ENCODE measurements at regions not wholly inside any gene's neighbourhood (a gene's known extent, or its start where the extent isn't known, plus 50 kb on each side); places are given as distances from the start of the nearest gene placed in this dataset.

GRCh38 chr22:47248925-47249324 is 486.5 kb downstream of the TBC1D22A start:
- no peak for DNase-seq
- Mint-ChIP-seq H3K9me3 (no peaks in the 10 kb centered on the region), H3K4me3 (no peak overlapping the region), H3K27ac (no peak overlapping the region), H3K4me1 (no peaks in the 10 kb centered on the region), H3K36me3 (ENCODE audit: low read depth) (no peaks in the 10 kb centered on the region), H3K27me3 (peaks cover 6% of the 10 kb centered on the region)
- POLR2A ChIA-PET, result no interaction called here
- CTCF ChIA-PET, result no interaction called here

GRCh38 chr22:47247579-47248240 is 485.3 kb downstream of the TBC1D22A start:
- Mint-ChIP-seq H3K4me1 (no peaks in the 10 kb centered on the region), H3K27me3 (peaks cover 3% of the 10 kb centered on the region), H3K4me3 (no peak overlapping the region), H3K27ac (no peak overlapping the region), H3K36me3 (ENCODE audit: low read depth) (no peaks in the 10 kb centered on the region), H3K9me3 (no peaks in the 10 kb centered on the region)
- CTCF ChIA-PET, result no interaction called here
- no peak for DNase-seq
- POLR2A ChIA-PET, result no interaction called here

GRCh38 chr22:47245786-47246185 is 483.3 kb downstream of the TBC1D22A start:
- Mint-ChIP-seq H3K9me3 (no peaks in the 10 kb centered on the region), H3K36me3 (ENCODE audit: low read depth) (no peaks in the 10 kb centered on the region), H3K4me3 (no peak overlapping the region), H3K27ac (no peak overlapping the region), H3K4me1 (no peaks in the 10 kb centered on the region), H3K27me3 (peaks cover 6% of the 10 kb centered on the region)
- ChIA-PET POLR2A (no interaction called here), CTCF (no interaction called here)
- DNase-seq, result no peak

- no peaks in the 10 kb centered on the region for H3K9me3 Mint-ChIP-seq
- H3K4me1 Mint-ChIP-seq, result no peaks in the 10 kb centered on the region
- H3K27me3 Mint-ChIP-seq, result peaks cover 6% of the 10 kb centered on the region
- H3K36me3 Mint-ChIP-seq (ENCODE audit: low read depth), result no peaks in the 10 kb centered on the region
- H3K27ac Mint-ChIP-seq, result no peak overlapping the region
- DNase-seq, result no peak
- CTCF ChIA-PET, result no interaction called here
- POLR2A ChIA-PET, result no interaction called here
- H3K4me3 Mint-ChIP-seq, result no peak overlapping the region
Measured at GRCh38 chr22:47245286-47245685, 482.8 kb downstream of the TBC1D22A start.

GRCh38 chr22:47240116-47240515 is 477.7 kb downstream of the TBC1D22A start:
- peaks cover 6% of the 10 kb centered on the region for H3K27me3 Mint-ChIP-seq
- CTCF ChIA-PET, result interaction anchor here (0.7 kb wide), 1 partner anchor 419 kb away, joined by 3 read pairs; no protein-coding TSS in a partner anchor
- no peaks in the 10 kb centered on the region for H3K4me1 Mint-ChIP-seq
- H3K4me3 Mint-ChIP-seq, result no peak overlapping the region
- POLR2A ChIA-PET, result no interaction called here
- no peak for DNase-seq
- no peak overlapping the region for H3K27ac Mint-ChIP-seq
- H3K9me3 Mint-ChIP-seq, result no peaks in the 10 kb centered on the region
- no peaks in the 10 kb centered on the region for H3K36me3 Mint-ChIP-seq (ENCODE audit: low read depth)

GRCh38 chr22:47239474-47239860 is 477.0 kb downstream of the TBC1D22A start:
- no peak for DNase-seq
- CTCF ChIA-PET, result no interaction called here
- no peak overlapping the region for H3K4me3 Mint-ChIP-seq
- no peak overlapping the region for H3K27ac Mint-ChIP-seq
- no peaks in the 10 kb centered on the region for H3K9me3 Mint-ChIP-seq
- POLR2A ChIA-PET, result no interaction called here
- no peaks in the 10 kb centered on the region for H3K4me1 Mint-ChIP-seq
- no peaks in the 10 kb centered on the region for H3K36me3 Mint-ChIP-seq (ENCODE audit: low read depth)
- H3K27me3 Mint-ChIP-seq, result peaks cover 6% of the 10 kb centered on the region

- no peaks in the 10 kb centered on the region for H3K9me3 Mint-ChIP-seq
- POLR2A ChIA-PET, result no interaction called here
- no peak overlapping the region for H3K27ac Mint-ChIP-seq
- no peak for DNase-seq
- H3K4me3 Mint-ChIP-seq, result no peak overlapping the region
- H3K36me3 Mint-ChIP-seq (ENCODE audit: low read depth), result no peaks in the 10 kb centered on the region
- H3K27me3 Mint-ChIP-seq, result peaks cover 6% of the 10 kb centered on the region
- CTCF ChIA-PET, result interaction anchor here (0.8 kb wide), 1 partner anchor 953 kb away, joined by 3 read pairs; no protein-coding TSS in a partner anchor
- H3K4me1 Mint-ChIP-seq, result no peaks in the 10 kb centered on the region
Measured at GRCh38 chr22:47238690-47239473, 476.4 kb downstream of the TBC1D22A start.

GRCh38 chr22:47237890-47238480 is 475.5 kb downstream of the TBC1D22A start:
- ChIA-PET POLR2A (no interaction called here), CTCF (interaction anchor here (0.8 kb wide), 1 partner anchor 954 kb away, joined by 3 read pairs; no protein-coding TSS in a partner anchor)
- no peaks in the 10 kb centered on the region for H3K36me3 Mint-ChIP-seq (ENCODE audit: low read depth)
- DNase-seq, result no peak
- H3K27me3 Mint-ChIP-seq, result peaks cover 4% of the 10 kb centered on the region
- peaks cover 4% of the 10 kb centered on the region for H3K9me3 Mint-ChIP-seq
- H3K27ac Mint-ChIP-seq, result no peak overlapping the region
- no peaks in the 10 kb centered on the region for H3K4me1 Mint-ChIP-seq
- H3K4me3 Mint-ChIP-seq, result no peak overlapping the region

GRCh38 chr22:47236718-47237117 is 474.3 kb downstream of the TBC1D22A start:
- no peak for DNase-seq
- ChIA-PET POLR2A (no interaction called here), CTCF (no interaction called here)
- Mint-ChIP-seq H3K4me3 (no peak overlapping the region), H3K9me3 (peaks cover 4% of the 10 kb centered on the region), H3K36me3 (ENCODE audit: low read depth) (no peaks in the 10 kb centered on the region), H3K4me1 (no peaks in the 10 kb centered on the region), H3K27me3 (no peaks in the 10 kb centered on the region), H3K27ac (no peak overlapping the region)

GRCh38 chr22:47236161-47236560 is 473.7 kb downstream of the TBC1D22A start:
- Mint-ChIP-seq H3K4me3 (no peak overlapping the region), H3K36me3 (ENCODE audit: low read depth) (no peaks in the 10 kb centered on the region), H3K4me1 (no peaks in the 10 kb centered on the region), H3K27ac (no peak overlapping the region), H3K27me3 (no peaks in the 10 kb centered on the region), H3K9me3 (peaks cover 4% of the 10 kb centered on the region)
- DNase-seq, result no peak
- CTCF ChIA-PET, result no interaction called here
- POLR2A ChIA-PET, result no interaction called here

GRCh38 chr22:47233316-47234243 is 471.1 kb downstream of the TBC1D22A start:
- DNase-seq, result no peak
- no peak overlapping the region for H3K4me3 Mint-ChIP-seq
- peaks cover 4% of the 10 kb centered on the region for H3K9me3 Mint-ChIP-seq
- no peaks in the 10 kb centered on the region for H3K27me3 Mint-ChIP-seq
- H3K36me3 Mint-ChIP-seq (ENCODE audit: low read depth), result no peaks in the 10 kb centered on the region
- ChIA-PET POLR2A (no interaction called here), CTCF (no interaction called here)
- no peaks in the 10 kb centered on the region for H3K4me1 Mint-ChIP-seq
- H3K27ac Mint-ChIP-seq, result no peak overlapping the region

- Mint-ChIP-seq H3K9me3 (peaks cover 4% of the 10 kb centered on the region), H3K27me3 (no peaks in the 10 kb centered on the region), H3K27ac (no peak overlapping the region), H3K36me3 (ENCODE audit: low read depth) (no peaks in the 10 kb centered on the region), H3K4me1 (no peaks in the 10 kb centered on the region), H3K4me3 (no peak overlapping the region)
- DNase-seq, result no peak
- POLR2A ChIA-PET, result no interaction called here
- CTCF ChIA-PET, result no interaction called here
Measured at GRCh38 chr22:47232753-47233152, 470.3 kb downstream of the TBC1D22A start.

GRCh38 chr22:47232197-47232596 is 469.7 kb downstream of the TBC1D22A start:
- Mint-ChIP-seq H3K9me3 (peaks cover 4% of the 10 kb centered on the region), H3K36me3 (ENCODE audit: low read depth) (no peaks in the 10 kb centered on the region), H3K27me3 (no peaks in the 10 kb centered on the region), H3K27ac (no peak overlapping the region), H3K4me3 (no peak overlapping the region), H3K4me1 (no peaks in the 10 kb centered on the region)
- no peak for DNase-seq
- CTCF ChIA-PET, result no interaction called here
- POLR2A ChIA-PET, result no interaction called here

All from activated CD4-positive, alpha-beta T cell treated with anti-CD3 and anti-CD28 coated beads, Interleukin-2, amount 10 ng/mL, durations not matched to agents 7 days and 5 days (primary cell).